ENCODE measurements at regions not wholly inside any gene's neighbourhood (a gene's known extent, or its start where the extent isn't known, plus 50 kb on each side); places are given as distances from the start of the nearest gene placed in this dataset.

DNA sequence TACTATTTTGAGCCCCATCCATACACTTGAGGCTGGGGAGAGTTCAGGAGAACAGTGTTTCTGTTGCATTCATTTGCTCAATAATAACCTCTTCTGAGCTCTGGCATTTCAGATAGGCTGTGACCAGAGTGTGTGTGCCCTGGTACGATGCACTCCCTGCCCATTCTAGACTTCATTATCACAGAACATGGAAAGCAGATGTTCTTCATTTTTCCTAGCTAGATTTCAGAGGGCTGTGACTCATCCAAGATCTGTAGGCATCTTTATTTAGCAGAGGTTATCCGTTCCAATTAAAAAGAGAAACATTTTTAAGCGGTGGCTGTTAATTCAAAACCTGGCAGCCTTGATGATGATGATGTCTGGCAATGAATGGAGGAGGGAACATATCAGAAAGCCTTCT lies 228.8 kb upstream of the EEF2KMT start:
- H3K4me1 ChIP-seq: no peaks in the 10 kb centered on the region
- no peak overlapping the region for H3K4me3 ChIP-seq
- DNase-seq (ENCODE audit: low spot score): no peak
- H3K9me3 ChIP-seq: peaks cover 0 to 9% of the 10 kb centered on the region in 2 donors
- no peaks in the 10 kb centered on the region for H3K36me3 ChIP-seq
- no peak overlapping the region for H3K27ac ChIP-seq
- no peak for TF ChIP-seq CTCF (IDR thresholded peaks at IDR 0.05)
- no peaks in the 10 kb centered on the region for H3K27me3 ChIP-seq

DNA sequence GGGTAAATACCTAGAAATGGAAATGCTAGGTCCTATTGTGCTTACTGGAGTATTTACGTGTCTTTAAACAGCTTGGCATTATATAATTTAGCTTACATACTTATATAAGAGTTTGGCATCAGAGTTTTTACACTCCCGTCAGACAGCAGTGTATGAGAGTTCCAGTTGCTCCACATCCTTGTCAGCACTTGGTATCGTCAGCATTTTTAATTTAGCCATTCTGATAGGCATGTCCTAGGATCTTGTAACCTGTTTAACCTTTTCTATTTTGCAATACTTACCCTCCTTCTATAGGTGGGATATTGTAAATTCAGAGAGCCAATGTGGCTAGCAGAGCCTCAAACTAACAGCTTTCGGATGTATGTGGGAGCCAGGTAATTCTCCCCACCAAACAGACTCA lies 228.3 kb upstream of the EEF2KMT start:
- H3K4me3 ChIP-seq: no peak overlapping the region
- DNase-seq (ENCODE audit: low spot score): no peak
- H3K9me3 ChIP-seq: peaks cover 0 to 9% of the 10 kb centered on the region in 2 donors
- H3K36me3 ChIP-seq: no peaks in the 10 kb centered on the region
- H3K4me1 ChIP-seq: no peaks in the 10 kb centered on the region
- no peak overlapping the region for H3K27ac ChIP-seq
- no peaks in the 10 kb centered on the region for H3K27me3 ChIP-seq
- TF ChIP-seq CTCF (IDR thresholded peaks at IDR 0.05): no peak

GRCh38 chr16:5323284-5324141 lies 225.9 kb upstream of the EEF2KMT start:
- Histone ChIP-seq H3K27me3 (no peaks in the 10 kb centered on the region), H3K36me3 (no peaks in the 10 kb centered on the region), H3K27ac (no peak overlapping the region), H3K9me3 (peaks cover 0 to 9% of the 10 kb centered on the region in 2 donors), H3K4me3 (no peak overlapping the region), H3K4me1 (no peaks in the 10 kb centered on the region)
- TF ChIP-seq CTCF (IDR thresholded peaks at IDR 0.05): no peak
- DNase-seq (ENCODE audit: low spot score): no peak

DNA sequence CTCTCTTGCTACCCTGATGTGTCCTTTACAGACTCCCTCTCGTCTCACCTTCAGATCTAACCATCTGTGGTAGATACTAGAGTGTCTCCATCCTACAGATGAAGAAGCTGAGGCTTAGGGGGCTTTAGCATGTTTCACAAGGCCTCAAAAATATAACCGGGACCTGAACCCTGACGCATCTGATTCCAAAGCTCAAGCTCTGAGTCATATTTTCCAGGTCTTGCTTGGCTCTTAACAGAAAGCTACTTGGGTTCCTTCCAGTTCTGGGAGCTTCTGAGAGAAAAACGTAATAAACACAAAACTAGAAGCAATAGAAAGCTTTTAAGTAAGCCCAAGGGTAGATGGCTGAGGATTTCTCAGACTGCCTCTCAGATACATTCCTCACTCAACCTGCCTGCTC lies 224.3 kb upstream of the EEF2KMT start:
- Histone ChIP-seq H3K27ac (no peak overlapping the region), H3K4me3 (no peak overlapping the region), H3K36me3 (no peaks in the 10 kb centered on the region), H3K9me3 (peaks cover 0 to 9% of the 10 kb centered on the region in 2 donors), H3K4me1 (no peaks in the 10 kb centered on the region), H3K27me3 (no peaks in the 10 kb centered on the region)
- no peak for TF ChIP-seq CTCF (IDR thresholded peaks at IDR 0.05)
- no peak for DNase-seq (ENCODE audit: low spot score)

DNA sequence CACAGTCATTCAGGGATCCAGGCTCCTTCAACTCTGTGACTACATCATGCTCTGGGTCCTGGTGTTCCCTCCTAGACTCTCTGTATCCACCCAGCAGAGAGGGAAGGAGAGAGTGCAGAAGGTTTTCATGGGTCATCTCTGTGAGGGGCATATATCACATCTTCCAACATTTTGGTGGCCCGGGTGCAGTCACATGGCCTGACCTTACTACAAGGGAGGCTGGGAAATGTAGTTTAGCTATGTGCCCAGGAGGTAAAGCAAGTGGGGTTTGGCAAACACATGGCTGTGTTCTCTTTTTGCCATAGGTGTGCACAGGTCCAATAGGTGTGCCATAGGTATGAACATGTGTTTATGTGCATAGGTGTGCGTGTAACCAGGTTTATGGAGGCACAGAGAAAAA lies 222.2 kb upstream of the EEF2KMT start:
- TF ChIP-seq CTCF (IDR thresholded peaks at IDR 0.05): no peak
- Histone ChIP-seq H3K4me1 (no peaks in the 10 kb centered on the region), H3K36me3 (no peaks in the 10 kb centered on the region), H3K4me3 (no peak overlapping the region), H3K9me3 (no peaks in the 10 kb centered on the region), H3K27me3 (no peaks in the 10 kb centered on the region), H3K27ac (no peak overlapping the region)
- no peak for DNase-seq (ENCODE audit: low spot score)

DNA sequence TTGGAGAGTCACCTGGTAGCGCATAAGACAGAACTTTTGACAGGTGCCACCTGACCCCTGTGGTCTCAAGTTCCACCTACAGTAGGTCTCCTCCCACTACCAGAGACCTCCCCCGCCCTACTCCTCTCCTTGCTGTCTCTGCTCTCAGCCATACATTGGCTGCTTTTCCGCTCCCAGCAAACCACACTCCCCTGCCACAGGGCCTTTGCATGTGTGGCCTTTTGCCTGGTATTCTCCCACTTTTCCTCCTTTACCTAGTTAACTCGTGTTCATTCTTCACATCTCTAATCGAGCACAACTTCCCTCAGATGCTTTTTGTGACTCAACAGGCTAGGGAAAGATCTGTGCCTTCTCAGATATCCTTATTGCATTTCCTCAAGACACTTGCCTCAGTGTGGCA lies 218.3 kb upstream of the EEF2KMT start:
- no peaks in the 10 kb centered on the region for H3K27me3 ChIP-seq
- no peaks in the 10 kb centered on the region for H3K4me1 ChIP-seq
- H3K9me3 ChIP-seq: no peaks in the 10 kb centered on the region
- H3K36me3 ChIP-seq: no peaks in the 10 kb centered on the region
- TF ChIP-seq CTCF (IDR thresholded peaks at IDR 0.05): no peak
- H3K27ac ChIP-seq: no peak overlapping the region
- DNase-seq (ENCODE audit: low spot score): no peak
- no peak overlapping the region for H3K4me3 ChIP-seq

Data from right atrium auricular region (tissue), 2 donors.